ENCODE measurements at regions not wholly inside any gene's neighbourhood (a gene's known extent, or its start where the extent isn't known, plus 50 kb on each side); places are given as distances from the start of the nearest gene placed in this dataset.

- DNase-seq, result no peak
Measured at GRCh38 chr9:120107138-120107537, 472.8 kb downstream of the CDK5RAP2 start.

DNA sequence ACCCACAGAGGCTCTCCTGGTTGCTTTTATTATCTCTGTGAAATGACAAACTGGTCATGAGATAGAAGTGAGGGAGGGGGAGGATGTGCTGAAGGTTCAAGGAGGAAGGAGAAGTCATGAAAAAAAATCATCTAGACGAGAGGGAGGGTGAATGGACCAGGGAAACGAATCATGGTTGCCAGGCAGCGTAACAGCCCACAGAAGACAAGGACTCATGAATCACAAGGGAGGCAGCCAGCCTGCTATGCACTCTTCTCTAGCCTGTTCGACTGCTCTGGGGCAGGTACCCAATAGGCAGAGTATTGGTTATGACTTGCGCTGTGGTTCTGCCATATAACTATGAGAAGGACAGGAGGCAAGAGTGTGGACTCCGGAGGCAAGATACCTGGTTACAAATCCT is 475.2 kb downstream of the CDK5RAP2 start:
- no peak for DNase-seq

GRCh38 chr9:120100595-120100994 is 479.4 kb downstream of the CDK5RAP2 start:
- DNase-seq, result no peak

- DNase-seq, result no peak
Measured at GRCh38 chr9:120099065-120099464, 480.9 kb downstream of the CDK5RAP2 start.

GRCh38 chr9:120098584-120098983 is 481.4 kb downstream of the CDK5RAP2 start:
- DNase-seq, result no peak

- no peak for DNase-seq
Measured at GRCh38 chr9:120091206-120091605, 488.8 kb downstream of the CDK5RAP2 start.

- no peak for DNase-seq
Measured at GRCh38 chr9:120080849-120081248, 499.1 kb downstream of the CDK5RAP2 start.

GRCh38 chr9:120078112-120078511 is 501.9 kb downstream of the CDK5RAP2 start:
- no peak for DNase-seq

GRCh38 chr9:120071760-120072159 is 508.2 kb downstream of the CDK5RAP2 start:
- DNase-seq, result no peak

DNA sequence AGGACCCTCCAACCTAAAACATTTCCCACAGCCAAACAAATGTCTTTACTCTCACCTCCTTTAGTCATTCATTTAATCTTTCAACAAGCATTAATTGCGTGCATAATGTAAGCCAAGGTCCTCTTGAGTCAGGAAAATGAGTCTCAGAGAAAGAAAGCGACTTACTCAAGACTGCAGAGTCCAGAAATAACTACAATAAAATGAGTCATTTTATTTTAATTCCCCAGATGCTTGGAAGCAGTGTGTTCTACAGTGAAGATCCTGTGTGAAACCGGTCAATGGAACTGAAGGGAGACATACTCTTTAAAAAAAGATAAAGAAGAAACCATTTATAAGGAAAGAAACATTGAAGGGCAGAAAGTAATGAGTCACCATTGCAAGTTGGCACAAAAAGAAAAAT is 513.7 kb downstream of the CDK5RAP2 start:
- DNase-seq, result no peak

DNA sequence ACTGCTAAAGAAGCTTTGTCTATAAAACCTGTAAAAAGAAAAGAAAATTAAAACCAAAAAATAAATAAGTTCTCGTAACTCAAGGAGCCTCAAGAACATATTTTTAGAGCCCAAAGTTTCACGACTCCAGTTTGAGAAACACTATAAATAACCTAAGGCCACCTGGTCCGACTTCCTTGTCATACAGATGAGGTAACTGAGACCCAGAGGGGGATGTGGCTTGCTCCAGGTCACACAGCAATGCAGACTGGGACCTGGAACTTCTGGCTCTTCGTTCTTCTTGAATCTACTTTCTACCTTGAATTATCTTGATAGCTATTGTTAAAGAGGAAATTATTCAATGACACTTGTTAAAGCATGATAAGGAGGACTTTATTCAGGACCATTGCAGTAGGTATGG is 514.8 kb downstream of the CDK5RAP2 start:
- no peak for DNase-seq

GRCh38 chr9:120045011-120045410 is 535.0 kb downstream of the CDK5RAP2 start:
- DNase-seq, result no peak

DNA sequence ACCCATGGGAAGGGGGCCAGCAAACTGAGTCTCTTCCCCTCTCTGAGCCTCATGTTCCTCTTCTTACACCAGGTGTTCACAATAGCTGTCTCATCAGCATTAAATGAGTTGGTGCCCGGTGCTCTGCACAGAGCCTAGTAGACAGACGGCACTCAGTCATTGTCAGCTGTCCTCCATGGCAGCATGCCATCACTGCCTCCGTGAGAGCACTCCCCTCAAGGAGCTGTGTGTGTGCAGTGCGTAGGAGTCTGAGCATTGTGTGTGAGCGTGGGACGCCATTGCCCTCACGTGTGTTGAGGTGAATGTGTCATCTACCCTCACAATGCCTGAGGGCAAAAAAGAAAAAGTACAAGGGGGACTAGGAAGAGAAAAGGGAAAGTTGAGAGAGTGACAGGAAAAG is 536.5 kb downstream of the CDK5RAP2 start:
- DNase-seq, result no peak

DNA sequence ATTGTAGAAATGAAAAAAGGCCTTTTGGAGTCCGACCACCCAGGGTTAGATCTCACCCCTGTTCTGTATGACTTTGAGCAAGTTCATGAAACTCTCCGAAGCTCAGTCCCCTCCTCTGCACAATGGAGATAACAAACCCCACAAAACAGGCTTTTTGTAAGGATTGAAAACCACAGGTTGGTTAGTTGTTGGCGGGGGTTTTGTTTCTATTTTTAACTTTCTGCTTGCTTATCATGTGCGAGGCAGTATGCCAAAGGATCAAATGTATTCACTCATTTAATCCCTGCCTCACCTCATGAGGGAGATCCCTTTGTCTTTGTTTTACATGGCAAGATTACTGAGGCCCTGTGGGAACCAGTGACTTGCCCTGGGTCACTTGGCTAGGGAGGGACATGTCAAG is 539.1 kb downstream of the CDK5RAP2 start:
- no peak for DNase-seq

GRCh38 chr9:120038342-120038741 is 541.6 kb downstream of the CDK5RAP2 start:
- no peak for DNase-seq

- no peak for DNase-seq
Measured at GRCh38 chr9:120032639-120033038, 547.3 kb downstream of the CDK5RAP2 start.

GRCh38 chr9:120030847-120031246 is 549.1 kb downstream of the CDK5RAP2 start:
- no peak for DNase-seq

GRCh38 chr9:120018550-120018949 is 561.4 kb downstream of the CDK5RAP2 start:
- DNase-seq, result no peak

DNA sequence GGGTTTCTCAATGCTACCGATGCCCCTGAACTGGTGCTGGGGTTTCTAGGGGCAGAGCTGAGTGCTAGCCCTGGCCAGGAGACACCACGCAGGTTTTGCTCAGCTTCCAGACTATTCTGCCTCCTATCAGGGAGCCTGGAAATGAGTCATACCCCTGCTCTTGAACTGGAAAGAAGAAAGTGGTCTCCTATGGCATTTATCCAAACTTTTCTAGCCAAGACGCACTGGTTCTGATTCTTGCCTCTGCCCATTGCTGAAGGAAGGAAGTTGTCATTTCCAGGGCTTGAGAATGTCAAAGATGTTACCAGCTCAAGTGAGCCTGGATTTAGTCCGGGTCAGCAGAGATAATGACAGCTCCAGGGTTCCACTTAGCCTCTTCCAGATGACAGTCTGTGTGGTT is 561.9 kb downstream of the CDK5RAP2 start:
- no peak for DNase-seq

- DNase-seq, result no peak
Measured at GRCh38 chr9:120016231-120016630, 563.7 kb downstream of the CDK5RAP2 start.

GRCh38 chr9:120014796-120015195 is 565.2 kb downstream of the CDK5RAP2 start:
- no peak for DNase-seq

DNA sequence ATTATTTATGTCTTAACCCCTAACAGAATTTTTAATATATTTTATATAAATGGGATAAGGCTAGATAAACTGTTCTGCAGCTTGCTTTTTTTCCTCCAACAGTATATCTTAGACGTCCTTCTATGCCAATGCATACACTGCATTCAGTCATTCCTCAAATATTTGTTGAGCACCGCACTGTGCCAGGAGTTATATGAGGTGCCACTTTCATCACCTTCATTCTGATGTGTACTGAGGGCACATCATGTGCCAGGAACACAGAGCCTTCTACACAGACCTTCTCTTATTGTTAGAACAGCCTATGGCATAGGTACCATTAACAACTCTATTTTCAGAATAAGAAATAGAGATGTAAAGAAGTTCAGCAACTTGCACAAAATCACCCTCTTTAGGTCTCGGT is 570.1 kb downstream of the CDK5RAP2 start:
- DNase-seq, result no peak

GRCh38 chr9:120001536-120001935 is 578.4 kb downstream of the CDK5RAP2 start:
- no peak for DNase-seq

DNA sequence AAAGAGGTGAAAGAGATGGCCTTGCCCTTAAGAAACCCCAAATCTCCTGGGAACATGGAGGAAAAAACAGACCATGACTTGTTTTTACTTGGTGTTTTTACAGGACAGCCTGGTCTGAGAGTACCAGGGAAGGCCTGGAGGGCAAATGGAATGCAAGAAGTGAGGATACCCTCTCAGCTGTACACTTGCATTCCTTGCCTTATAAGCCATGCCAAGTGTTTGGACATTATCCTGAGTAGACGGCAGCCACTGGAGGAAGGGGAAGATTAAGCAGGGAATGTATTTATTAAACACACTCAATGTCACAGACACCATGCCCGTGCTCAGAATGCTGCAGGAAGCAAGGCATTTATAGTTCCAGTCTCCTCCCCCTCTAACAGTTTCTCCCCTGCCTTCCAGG is 581.4 kb downstream of the CDK5RAP2 start:
- DNase-seq, result no peak

DNA sequence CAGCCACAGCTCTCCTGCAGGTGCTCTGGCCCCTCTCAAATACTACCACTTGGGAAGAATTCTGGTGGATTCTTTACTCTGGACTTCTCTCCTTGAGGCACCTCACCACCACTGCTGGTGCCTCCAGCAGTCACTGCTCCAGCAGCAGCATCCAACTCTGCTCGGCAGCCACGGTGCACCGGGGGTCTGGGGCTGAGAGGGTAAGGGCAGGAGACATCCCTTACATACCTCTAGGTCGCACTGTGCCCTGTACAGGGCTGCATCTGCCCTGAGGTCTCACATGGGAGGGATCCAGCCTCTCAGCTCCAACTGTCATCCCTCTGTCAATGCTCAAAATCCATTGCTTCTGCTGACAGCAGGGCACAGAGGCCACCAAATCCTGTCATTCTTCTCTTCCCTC is 588.2 kb downstream of the CDK5RAP2 start:
- DNase-seq, result no peak

- no peak for DNase-seq
Measured at GRCh38 chr9:119986713-119987112, 593.3 kb downstream of the CDK5RAP2 start.
